Kidney (tissue), 13 donors: ENCODE measurements at regions not wholly inside any gene's neighbourhood (a gene's known extent, or its start where the extent isn't known, plus 50 kb on each side); places are given as distances from the start of the nearest gene placed in this dataset.

Source experiments
- DNase-seq, 5 donors: peaks; one replicate each; pipeline ENCODE4 v3.0.0-alpha.2; 2013 to 2020
- FAIRE-seq: peaks from 2 replicates; lab custom pipeline; 2012; peaks lifted over from hg19 to GRCh38; lab: Jason Lieb, UNC
- H3K27ac ChIP-seq, 2 donors: one replicate each; pipeline ENCODE4 v1.7.0; 2013; ENCODE audit warnings: low read depth in 2 of 2, low read length in 2 of 2, inconsistent platforms in 1 of 2
- H3K27me3 ChIP-seq: one replicate; pipeline ENCODE4 v1.7.1; 2013; ENCODE audit warnings: low read length, inconsistent platforms; ENCODE audit not compliant: control insufficient read depth, insufficient read depth
- H3K36me3 ChIP-seq, 3 donors: one replicate each; pipeline versions ENCODE4 v1.7.0 to v1.7.1; 2013; ENCODE audit warnings: low read length in 3 of 3, control low read depth in 1 of 3, inconsistent platforms in 1 of 3; ENCODE audit not compliant: insufficient read depth in 3 of 3, control insufficient read depth in 2 of 3
- H3K4me1 ChIP-seq, 3 donors: one replicate each; pipeline versions ENCODE4 v1.7.0 to v1.7.1; 2013; ENCODE audit warnings: low read length in 3 of 3, inconsistent platforms in 1 of 3, low read depth in 1 of 3; ENCODE audit not compliant: control insufficient read depth in 2 of 3, insufficient read depth in 2 of 3
- H3K4me3 ChIP-seq, 3 donors: one replicate each; pipeline versions ENCODE4 v1.7.0 to v1.8.1; 2013; ENCODE audit warnings: low read length in 3 of 3, control low read depth in 1 of 3, inconsistent platforms in 1 of 3
- H3K9ac ChIP-seq, 3 donors: one replicate each; pipeline versions ENCODE4 v1.7.0 to v1.7.1; 2013; ENCODE audit warnings: low read length in 3 of 3, control low read depth in 1 of 3, inconsistent platforms in 1 of 3
- H3K9me3 ChIP-seq, 3 donors: one replicate each; pipeline versions ENCODE4 v1.7.0 to v1.7.1; 2013; ENCODE audit warnings: low read length in 3 of 3, control low read depth in 1 of 3, inconsistent platforms in 1 of 3; ENCODE audit not compliant: control insufficient read depth in 2 of 3, insufficient read depth in 1 of 3
- CTCF ChIP-seq: IDR thresholded peaks from 3 replicates; pipeline ENCODE4 v1.5.1; 2012; ENCODE audit warnings: mild to moderate bottlenecking, moderate library complexity, borderline replicate concordance; ENCODE audit not compliant: insufficient read depth; ENCODE audit errors: extremely low read depth
- intact Hi-C: fragments of 100-400 bp; cut with DNase I; formaldehyde crosslinking; loops from one replicate; pipeline ENCODE4 v1.11.1; 2022
- donor health status: control.
- donor health status: control.
- donor health status: control.
- donor health status: control.
- donor health status: control.
- donor health status: DM: yes; HTN: yes; CAD: no.
- donor health status: Normal renal cell carcinoma (clear cell type).

GRCh38 chr6:163956571-163957407 is 542.3 kb downstream of the QKI start:
- FAIRE-seq (peak; percentile 52), DNase-seq (peak in 4 of 5 donors; percentile 73 to 84 (median 82))
- Histone ChIP-seq H3K4me1 (peaks cover 0 to 6% (median 4%) of the 10 kb centered on the region in 3 donors), H3K9me3 (no peaks in the 10 kb centered on the region), H3K27ac (no peak overlapping the region), H3K36me3 (no peaks in the 10 kb centered on the region), H3K9ac (no peak overlapping the region), H3K4me3 (peak overlapping the region in 1 of 3 donors; percentile 40), H3K27me3 (no peaks in the 10 kb centered on the region)
- intact Hi-C loops, result loop anchor here (10.0 kb wide), 1 partner anchor 532 kb away; no protein-coding TSS in a partner anchor
- peak; percentile 90 for TF ChIP-seq CTCF

GRCh38 chr6:163955756-163956155 is 541.2 kb downstream of the QKI start:
- H3K4me1 ChIP-seq, result peaks cover 0 to 6% (median 6%) of the 10 kb centered on the region in 3 donors
- H3K9ac ChIP-seq, result no peak overlapping the region
- H3K4me3 ChIP-seq, result no peak overlapping the region
- intact Hi-C loops, result loop anchor here (10.0 kb wide), 1 partner anchor 531 kb away; no protein-coding TSS in a partner anchor
- H3K9me3 ChIP-seq, result no peaks in the 10 kb centered on the region
- H3K27ac ChIP-seq, result no peak overlapping the region
- no peaks in the 10 kb centered on the region for H3K27me3 ChIP-seq
- no peak for TF ChIP-seq CTCF
- DNase-seq (no peak), FAIRE-seq (no peak)
- H3K36me3 ChIP-seq, result no peaks in the 10 kb centered on the region

- FAIRE-seq (no peak), DNase-seq (no peak)
- intact Hi-C loops, result loop anchor here (10.0 kb wide), 1 partner anchor 530 kb away; no protein-coding TSS in a partner anchor
- Histone ChIP-seq H3K9me3 (no peaks in the 10 kb centered on the region), H3K27ac (no peak overlapping the region), H3K9ac (no peak overlapping the region), H3K36me3 (no peaks in the 10 kb centered on the region), H3K27me3 (no peaks in the 10 kb centered on the region), H3K4me1 (peaks cover 0 to 6% (median 6%) of the 10 kb centered on the region in 3 donors), H3K4me3 (no peak overlapping the region)
- TF ChIP-seq CTCF, result no peak
Measured at GRCh38 chr6:163955096-163955495, 540.6 kb downstream of the QKI start.
